Retina (tissue), 1 donor: ENCODE measurements at regions not wholly inside any gene's neighbourhood (a gene's known extent, or its start where the extent isn't known, plus 50 kb on each side); places are given as distances from the start of the nearest gene placed in this dataset.

Experiments used
- DNase-seq: peaks from one replicate; pipeline ENCODE4 v3.0.0-alpha.2; 2016

DNA sequence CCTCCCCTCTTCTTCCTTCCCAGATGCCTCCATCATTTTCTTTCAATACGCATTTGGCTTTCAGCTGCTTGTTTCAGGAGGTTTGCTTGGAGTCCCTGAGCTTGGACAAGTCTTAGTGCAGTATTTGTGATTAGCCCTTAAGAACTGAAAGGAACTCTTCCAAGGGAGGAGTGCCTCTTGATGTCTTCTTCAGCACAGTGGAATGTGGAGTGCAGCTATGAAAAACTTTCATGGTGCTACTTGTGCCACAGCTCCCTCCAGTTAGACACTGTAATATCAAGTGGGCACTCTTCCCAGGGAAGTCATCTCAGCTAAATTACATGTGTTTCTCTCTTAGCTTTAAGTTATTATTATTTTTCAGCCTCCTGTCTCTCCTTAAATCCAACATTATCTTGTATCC lies 173.1 kb downstream of the NECTIN3 start:
- no peak for DNase-seq

DNA sequence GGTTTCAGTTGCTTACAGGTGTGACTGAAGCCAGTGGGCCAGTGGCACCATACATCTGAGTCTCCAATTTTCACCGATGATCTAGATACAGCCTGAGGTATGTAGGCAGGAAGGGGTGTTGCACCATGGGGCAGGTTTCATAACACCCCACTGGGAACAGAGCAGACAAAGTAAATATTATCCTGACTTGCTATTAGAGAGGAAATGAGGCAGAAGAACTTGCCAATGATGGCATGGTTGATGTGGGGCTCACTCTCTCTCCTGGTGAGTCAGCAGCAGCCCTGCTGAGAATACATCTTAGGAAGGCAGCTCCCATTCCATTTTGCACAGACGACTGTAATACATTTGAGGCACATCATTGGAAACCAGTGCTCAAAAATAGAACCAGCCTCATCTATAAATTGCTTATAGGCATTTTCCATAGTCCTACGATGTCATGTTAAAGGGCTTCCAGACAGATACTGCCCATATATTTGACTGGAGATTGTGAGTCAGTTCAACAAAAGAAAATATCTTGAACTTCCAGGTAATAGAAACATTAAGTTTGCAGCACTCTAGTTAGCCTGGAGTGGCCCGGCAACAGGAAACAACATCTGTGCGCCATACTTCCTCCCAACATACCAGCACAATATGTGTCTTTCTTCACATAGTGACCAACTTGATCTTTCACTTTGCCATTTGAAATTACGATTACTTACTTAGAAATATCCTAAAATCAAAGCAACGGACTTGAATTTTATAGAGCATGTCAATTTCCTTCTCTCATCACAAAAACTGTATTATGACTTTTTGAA lies 175.5 kb downstream of the NECTIN3 start:
- DNase-seq, result no peak

DNA sequence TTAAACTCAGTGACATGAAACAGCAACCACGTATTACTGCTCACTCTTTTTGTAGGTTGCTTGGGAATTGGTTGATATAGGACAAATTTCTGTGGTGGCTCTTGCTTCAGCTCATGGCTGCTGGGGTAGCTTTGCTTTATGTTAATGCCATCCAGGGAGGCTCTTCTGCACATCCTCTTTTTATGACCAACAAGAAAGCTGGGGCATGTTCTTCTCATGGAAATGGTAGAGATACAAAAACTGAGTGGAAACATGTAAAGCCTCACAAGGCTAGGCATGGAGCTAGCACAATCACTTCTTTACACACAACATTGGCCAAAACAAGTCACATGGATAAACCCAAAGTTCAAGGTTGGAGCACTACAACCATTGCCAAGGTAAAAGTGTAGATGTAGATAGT lies 176.8 kb downstream of the NECTIN3 start:
- no peak for DNase-seq

DNA sequence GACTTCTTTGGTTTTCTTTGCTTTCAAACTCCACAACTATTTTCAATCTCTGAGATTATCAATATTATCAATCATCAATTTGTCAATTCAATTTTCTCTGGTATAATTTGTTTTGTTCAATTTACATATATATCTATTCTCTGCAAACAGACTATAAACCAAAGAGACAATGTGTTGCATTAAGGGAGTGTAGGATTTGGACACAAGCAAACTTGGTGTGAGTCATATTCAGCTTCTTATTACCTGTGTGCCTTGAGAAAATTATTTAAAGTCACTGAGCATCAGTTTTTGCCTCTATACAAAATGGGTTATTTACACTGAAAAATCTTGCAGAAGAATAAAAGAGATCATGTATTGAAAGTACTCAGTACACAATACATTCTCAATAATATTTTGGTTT lies 177.8 kb downstream of the NECTIN3 start:
- no peak for DNase-seq

DNA sequence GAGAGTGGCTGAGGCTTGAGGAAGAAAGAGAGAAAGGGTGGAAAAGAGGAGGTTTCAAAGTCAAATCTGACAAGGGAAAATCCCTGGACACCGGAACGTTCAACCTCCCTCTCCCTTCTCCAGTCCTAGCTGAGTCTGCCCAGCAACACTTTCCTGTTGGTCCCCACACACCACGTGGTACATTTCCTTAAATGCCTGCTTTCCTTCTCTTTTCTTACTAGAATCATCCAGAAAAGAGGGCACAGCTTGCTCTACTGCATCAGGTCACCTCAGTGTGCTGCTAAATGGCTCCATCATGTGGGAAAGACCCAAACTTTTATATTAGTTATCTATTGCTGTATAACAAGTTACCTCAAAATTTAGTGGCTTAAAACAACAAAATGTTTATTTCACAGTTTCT lies 181.2 kb downstream of the NECTIN3 start:
- no peak for DNase-seq

DNA sequence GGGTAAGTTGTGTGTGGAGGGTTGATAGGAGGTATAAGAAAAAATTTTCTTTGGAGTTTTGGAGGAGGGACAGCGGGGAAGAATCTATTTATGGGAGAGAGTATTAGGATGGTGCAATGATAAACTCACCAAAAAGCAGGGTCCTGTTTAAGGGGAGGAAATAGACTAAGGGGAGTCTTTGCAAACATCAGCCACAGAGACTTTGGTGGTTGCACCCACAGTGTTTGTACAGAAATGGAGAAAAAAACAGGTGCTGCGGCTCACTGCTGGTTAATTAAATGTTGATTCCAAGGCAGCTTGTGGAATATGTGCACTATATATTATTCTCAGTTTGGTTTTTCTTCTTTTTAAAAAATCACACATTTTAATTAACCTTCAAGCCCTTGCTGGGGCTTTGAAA lies 182.1 kb downstream of the NECTIN3 start:
- no peak for DNase-seq

DNA sequence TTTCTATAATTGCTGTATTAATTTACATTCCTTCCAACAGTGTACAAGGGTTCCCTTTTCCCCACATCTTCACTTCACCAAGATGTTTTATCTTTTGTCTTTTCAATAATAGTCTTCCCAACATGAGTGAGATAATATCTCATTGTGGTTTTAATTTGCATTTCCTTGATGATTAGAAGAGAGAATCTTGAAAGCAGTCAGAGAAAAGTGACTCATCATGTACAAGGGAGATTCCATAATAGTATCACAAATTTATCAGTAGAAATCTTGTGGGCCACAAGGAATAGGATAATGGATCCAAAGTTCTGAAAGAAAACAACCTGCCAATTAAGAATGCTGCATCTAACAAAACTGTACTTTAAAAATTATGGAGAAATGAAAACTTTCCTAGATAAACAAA lies 189.3 kb downstream of the NECTIN3 start:
- DNase-seq, result no peak

DNA sequence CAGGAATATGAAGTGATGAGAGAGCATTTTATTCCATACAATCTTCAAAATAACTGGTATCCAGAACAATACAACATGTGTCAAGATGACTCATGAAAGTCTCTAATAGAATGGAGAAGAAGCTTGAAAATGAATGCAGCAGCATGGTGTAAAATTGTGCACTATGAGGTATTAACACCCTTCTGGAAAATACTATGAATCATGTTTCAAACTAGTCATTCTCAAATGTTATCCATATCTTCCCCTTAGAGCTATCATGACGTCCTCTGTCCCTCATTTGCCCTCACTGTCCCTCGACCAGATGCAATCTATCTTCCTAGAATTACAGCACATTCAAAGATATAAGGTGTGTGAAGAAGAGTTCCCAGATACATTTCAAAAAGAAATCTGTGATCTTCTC lies 198.2 kb downstream of the NECTIN3 start:
- DNase-seq, result no peak

DNA sequence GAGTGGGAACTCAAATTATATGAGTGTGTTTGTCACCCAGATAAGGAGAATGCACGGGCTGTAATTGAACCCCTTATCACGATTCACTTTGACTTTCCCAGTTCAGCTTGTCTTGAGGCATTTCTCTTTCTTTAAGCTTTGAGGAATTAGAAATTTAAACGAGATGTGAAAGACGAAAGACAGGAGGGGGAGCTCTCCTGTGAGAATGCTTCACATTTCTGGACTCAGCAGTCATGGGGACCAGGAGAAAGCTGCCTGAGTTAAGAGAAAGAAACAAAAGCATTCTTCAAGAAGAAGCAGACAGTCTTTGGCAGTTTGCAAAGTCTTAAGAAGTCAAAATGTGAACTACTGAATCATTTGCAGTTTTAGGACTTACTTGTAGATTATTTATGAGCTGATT lies 205.6 kb downstream of the NECTIN3 start:
- DNase-seq, result no peak

DNA sequence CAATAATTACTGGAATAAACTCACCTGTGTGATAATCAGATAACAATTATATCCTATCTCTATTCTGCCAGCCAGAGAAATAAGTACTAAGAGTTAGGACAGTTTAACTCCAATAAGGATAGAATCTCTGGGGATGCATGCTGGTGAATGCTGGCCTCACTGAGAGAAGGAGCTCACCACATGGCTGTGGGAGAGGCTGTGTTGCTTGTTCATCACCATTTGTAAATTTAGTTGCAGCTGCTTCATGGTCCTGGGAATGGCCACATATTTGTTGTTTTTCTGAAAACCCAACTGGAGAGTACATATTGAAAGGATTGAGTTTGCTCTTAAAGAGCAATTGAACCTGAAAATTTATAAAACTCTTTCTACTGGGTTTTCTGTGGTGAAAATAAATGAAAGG lies 207.3 kb downstream of the NECTIN3 start:
- no peak for DNase-seq

DNA sequence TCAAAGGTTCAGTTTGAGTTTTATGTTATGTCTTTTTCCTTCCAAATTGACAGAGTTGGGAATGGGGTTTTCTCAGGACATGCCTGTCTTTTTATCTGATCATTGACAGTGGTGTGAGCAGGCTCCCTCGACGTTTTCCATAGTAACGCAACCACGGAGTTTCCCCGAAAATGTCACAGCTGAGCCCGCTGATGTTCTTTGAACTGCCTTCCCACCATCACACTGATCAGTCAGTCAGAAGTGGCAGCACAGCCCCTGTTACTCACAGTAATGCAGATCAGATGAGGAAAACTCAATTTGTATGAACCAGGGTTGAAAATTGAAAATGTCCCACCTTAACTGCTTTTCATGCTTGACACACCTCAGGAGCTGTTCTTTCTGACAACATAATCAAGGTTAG lies 210.4 kb downstream of the NECTIN3 start:
- DNase-seq, result no peak

DNA sequence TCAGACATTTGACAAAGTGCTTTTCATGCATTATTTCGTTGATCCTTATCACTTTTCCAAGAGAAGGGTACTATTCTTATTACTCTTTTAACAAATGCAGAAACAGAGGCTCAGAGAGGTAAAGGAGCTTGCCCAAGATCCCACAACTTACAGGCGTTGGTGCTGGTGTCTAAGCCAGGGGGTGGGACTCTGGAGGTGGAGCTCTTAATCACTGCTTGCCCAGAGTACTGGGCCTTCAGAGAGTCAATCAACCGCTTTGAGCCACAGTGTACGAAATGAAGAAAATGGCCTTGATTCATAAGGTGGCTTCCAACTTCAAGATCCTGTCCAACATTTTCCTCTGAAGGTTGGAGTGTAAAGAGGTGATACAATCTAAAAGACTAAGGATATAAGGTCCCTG lies 211.5 kb downstream of the NECTIN3 start:
- no peak for DNase-seq

DNA sequence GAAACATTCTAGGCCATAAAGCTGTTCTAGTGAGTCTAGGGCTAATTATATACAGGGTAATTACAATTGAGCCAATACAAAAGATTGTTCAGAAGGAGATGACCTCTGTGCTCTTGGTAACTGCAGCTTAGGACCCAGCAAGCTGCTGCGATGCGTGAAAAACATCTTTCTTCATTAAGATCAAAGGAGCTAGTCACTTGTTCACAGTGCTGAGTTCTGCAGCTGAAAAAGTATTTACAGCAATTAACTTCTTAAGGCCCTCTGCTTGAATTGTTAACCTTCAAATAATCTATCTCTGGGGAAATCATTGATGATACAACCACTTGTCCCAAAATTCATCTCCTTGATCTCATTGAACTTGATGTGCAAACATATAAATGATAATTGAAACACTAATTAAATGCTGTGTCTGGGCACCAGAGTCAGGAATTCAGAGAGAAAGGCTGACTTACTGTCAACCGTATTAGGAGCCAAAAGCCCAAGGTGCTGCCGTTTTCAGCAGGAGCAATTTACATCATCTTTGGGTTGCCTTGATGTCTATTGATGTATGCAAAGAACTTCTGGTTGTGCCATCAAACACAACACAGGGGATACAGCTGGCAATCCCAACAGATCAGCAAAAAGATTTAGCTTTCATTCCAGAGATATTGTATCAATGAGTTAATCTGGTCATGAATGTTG lies 213.0 kb downstream of the NECTIN3 start:
- DNase-seq, result peak; percentile 51

DNA sequence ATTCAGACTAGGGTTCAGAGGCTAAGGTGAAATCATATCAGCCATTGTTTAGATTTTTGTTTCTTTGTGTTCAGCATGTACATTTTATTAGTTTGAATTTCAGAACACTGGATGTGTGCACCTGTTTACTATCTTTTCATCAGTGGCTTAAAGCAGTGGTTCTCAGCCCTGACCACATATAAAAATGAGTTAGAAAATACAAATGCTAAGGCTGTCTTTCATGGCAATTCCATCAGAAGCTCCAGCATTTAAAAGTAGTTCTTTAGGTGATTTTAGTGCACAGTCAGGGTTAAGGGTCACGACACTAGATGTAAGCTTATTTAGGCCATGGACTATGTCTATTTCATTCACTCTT lies 213.5 kb downstream of the NECTIN3 start:
- no peak for DNase-seq

DNA sequence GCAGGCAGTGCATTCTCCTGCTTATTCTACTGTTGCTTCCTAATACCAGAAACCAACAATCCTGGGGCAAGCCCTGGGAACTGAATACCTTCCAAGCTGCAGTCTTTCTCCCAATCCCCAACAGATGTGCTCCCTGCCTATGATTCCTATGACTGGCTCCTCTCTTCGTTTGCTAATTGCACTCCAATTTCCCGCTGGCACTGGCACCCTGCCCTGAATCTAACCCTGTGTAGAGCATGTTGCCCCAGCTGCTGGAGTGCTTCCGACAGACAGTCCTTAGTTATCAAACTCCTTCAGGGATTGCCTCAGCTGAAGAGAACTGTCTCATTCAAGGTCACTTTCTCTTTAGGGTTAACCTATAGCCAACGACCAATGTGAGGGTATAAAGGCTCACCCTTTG lies 214.1 kb downstream of the NECTIN3 start:
- no peak for DNase-seq

DNA sequence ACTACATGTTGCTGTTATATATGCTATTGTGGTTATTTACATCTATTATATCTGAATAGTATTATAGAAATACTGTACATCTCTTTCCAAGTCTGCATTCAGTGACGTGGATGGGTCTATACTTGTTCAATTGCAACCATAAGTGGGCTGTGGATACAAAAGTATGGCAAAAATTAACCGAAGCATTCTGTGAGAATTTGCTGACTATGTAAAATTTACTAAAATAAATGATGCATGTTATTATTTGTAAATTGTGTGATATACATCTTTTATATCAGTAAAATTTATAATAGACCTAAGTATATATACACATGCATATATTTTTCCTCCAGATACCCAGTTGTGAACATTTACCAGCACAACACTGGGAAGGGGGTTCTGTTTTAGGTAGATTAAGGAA lies 215.1 kb downstream of the NECTIN3 start:
- no peak for DNase-seq

DNA sequence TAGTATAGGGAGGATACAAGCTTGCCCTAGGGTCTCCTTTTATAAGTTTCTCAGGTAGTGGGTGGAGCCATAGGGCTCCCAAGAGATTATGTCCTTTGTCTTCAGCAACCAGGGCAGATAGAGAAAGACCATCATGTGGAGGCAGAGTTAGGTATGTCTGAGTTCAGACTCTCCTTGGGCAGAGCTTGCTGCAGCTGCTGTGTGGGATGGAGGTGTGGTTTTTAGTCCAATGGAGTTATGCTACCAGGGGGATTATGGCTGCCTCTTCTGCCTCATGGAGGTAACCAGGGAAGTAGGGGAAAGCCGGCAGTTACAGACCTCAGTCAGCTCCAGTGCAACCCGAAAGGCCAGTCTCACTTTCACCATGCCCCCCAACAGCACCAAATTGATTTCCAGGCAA lies 220.5 kb downstream of the NECTIN3 start:
- no peak for DNase-seq

DNA sequence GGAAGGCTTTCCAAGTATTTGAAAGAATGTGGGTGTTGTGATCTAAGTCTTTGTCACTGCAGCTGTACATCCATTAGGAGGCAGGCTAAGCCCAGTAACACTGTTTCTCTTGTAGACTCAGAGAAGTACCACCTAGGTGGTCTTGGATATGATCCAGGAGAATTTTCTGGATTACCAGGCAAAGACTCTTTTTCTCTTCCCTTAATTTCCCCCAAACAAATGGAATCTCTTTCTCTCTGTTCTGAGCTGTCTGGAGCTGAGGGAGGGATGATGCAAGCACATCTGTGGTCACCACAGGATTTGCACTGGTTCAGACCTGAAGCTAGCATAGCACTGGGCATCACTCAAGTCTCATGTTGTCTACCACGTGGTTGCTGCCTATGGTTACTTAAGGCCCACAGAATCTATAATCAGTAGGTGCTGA lies 227.6 kb downstream of the NECTIN3 start:
- no peak for DNase-seq

DNA sequence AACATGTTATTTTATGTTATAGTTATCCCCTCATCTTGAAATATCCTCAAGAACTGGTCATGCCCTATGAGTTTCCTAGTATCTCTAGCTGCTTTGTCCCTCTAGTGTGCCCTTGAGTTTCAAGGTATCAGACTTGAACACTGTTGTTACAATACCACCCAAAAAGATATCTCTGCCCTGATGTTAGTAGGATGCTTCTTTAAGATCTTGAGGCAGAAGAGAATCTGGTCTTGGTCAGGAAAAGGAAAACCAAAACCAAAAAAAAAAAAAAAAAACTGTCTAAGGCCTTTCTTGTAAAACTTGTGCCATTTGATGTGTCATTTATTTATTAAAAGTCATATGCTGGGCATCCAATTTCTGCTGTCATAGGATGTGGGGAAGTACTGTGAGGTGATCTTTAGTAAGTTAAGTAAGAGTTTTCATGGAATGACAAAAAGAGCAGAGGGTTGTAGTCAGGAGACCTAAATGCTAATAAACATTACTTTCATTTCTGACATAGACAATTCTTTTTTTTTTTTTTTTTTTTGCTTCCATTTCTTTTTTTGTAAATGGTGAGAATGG lies 229.7 kb downstream of the NECTIN3 start:
- DNase-seq, result no peak

DNA sequence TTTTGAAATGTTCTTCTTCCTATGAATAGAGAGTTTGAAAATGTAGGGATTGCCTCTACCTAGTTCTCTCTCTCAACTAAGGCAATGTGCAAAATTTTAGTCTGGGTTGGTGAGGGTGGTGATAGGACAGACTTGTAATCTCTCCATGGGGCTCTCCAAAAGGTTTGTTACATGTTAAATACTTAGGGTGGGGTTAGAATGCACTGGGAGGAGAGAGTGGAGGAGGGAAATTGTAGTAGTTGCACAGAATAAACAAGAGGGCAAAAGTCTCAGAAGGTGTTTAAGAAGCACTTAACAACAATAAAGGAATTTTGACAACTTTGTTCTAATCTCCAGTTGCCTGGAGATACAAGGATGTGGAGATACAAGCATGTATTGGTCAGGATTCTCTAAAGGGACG lies 230.4 kb downstream of the NECTIN3 start:
- DNase-seq, result no peak

DNA sequence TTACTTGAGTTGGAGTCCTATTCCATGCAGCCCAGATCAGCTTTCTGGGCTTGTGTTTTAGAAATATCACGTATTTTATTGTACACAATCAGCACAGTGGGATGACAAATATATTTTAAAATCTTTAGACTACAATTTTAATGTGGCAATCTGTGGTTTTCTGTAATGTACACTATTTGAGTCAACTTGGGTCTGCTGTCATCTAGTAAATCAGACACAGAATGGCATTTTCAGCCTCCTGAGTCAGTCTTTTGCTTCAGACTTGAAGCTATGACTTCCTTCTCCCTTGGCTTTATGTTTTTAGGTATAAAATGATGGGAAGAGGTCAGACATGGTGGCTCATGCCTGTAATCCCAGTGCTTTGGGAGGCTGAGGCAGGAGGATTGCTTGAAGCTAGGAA lies 232.1 kb downstream of the NECTIN3 start:
- DNase-seq, result no peak

DNA sequence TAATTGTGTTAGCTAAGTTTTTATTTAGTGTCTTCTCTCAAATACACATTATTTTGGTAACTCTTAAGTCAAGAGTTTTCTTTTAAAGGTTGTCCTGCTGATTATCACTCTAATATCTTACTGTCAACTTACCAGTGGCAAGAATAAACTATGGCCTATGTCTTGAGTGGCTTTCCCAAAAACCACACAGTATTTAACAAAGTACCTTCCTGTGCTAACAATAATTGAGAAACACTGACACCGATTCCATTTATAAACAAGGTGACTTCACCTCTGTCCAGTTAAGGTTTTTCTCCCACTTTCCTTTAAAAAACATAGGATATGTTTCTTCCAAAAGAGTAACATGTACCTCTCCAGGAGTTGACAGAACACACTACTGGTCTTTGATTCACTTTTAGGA lies 234.3 kb upstream of the CD96 start:
- no peak for DNase-seq

DNA sequence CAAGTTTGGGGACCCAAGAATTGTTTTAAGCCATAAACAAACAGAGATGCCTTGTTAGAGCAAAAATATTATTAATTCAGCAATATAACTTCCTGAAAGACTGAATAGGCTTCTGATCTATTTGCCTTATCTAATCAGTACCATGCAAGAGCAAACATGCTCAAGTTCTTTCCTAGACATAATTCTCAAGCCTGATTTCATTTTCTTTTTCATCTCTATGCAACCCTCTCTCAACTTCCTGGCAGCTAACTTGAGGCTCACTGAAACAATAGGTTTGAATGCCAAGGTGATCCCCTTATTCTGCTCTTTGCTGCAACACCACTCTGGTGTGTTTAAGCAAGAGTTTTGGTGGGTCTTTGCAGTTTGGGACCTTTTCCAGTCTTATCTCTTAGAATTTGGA lies 230.9 kb upstream of the CD96 start:
- no peak for DNase-seq

DNA sequence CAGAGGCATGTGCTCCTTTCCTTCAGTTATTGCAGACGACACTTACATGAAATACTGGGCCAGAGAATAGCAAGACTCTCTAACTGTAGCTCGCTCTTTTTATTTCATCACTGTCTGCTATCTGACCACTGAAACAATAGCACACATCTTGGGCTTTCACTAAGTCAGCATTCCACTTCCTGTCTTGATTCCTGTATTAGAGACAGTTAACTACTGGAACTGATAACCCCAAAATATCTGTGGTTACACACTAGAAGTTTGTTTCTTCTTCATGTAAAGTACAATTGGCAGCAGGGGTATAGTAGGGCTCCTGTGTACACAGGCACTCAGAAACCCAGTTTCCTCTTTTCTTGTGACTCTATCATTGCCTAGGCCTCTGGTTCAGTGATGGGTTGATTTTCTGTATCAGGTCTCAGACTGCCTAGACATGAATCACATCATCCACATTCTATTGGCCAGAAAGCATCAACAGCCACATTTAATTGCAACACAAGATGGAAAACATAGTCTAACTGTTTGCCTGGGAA lies 230.2 kb upstream of the CD96 start:
- no peak for DNase-seq
